Heart right ventricle (tissue), 16 donors: ENCODE measurements at regions not wholly inside any gene's neighbourhood (a gene's known extent, or its start where the extent isn't known, plus 50 kb on each side); places are given as distances from the start of the nearest gene placed in this dataset.

ENCODE experiments used
- ATAC-seq, 8 donors: fragments of 200-7000 bp; cut with Tn5 transposase; one replicate each; pipeline ENCODE4 v1.9.1; 2020; ENCODE audit warnings: mild to moderate bottlenecking in 8 of 8, moderate library complexity in 8 of 8, moderate number of reproducible peaks in 1 of 8
- DNase-seq, 2 donors: peaks; one replicate each; pipeline ENCODE4 v3.0.0-alpha.2; 2020
- H3K27ac ChIP-seq, 10 donors: fragments of 200-600 bp; sonication (generic) in 2 of 10; one replicate each; pipeline versions ENCODE4 v1.5.0 to v1.8.0; 2020 to 2022; ENCODE audit warnings: mild to moderate bottlenecking in 3 of 10
- H3K27me3 ChIP-seq, 7 donors: fragments of 200-600 bp; one replicate each; pipeline ENCODE4 v1.8.0; 2021 to 2022; ENCODE audit warnings: mild to moderate bottlenecking in 2 of 7
- H3K36me3 ChIP-seq, 9 donors: fragments of 200-600 bp; sonication (generic) in 1 of 9; one replicate each; pipeline versions ENCODE4 v1.5.0 to v1.8.0; 2020 to 2022; ENCODE audit warnings: mild to moderate bottlenecking in 2 of 9
- H3K4me1 ChIP-seq, 9 donors: fragments of 200-600 bp; sonication (generic) in 1 of 9; one replicate each; pipeline versions ENCODE4 v1.5.0 to v1.8.0; 2020 to 2022; ENCODE audit warnings: mild to moderate bottlenecking in 4 of 9
- H3K4me3 ChIP-seq, 10 donors: fragments of 200-600 bp; sonication (generic) in 2 of 10; one replicate each; pipeline versions ENCODE4 v1.5.0 to v1.8.0; 2020 to 2022; ENCODE audit warnings: mild to moderate bottlenecking in 7 of 10, moderate library complexity in 2 of 10
- H3K9me3 ChIP-seq, 11 donors: fragments of 200-600 bp in 10 of 11; sonication (generic) in 2 of 11; one replicate each; pipeline versions ENCODE4 v1.5.0 to v1.8.0; 2013 to 2022; ENCODE audit warnings: mild to moderate bottlenecking in 2 of 11, control low read depth in 1 of 11, moderate library complexity in 1 of 11
- CTCF ChIP-seq, 9 donors: fragments of 200-600 bp; sonication (generic) in 2 of 9; IDR thresholded peaks; one replicate each; pipeline versions ENCODE4 v1.5.0 to v1.8.0; 2021 to 2022; ENCODE audit warnings: antibody characterized with exemption in 9 of 9, mild to moderate bottlenecking in 5 of 9, moderate library complexity in 1 of 9
- WGBS, 2 donors: extraction: QIAGEN DNeasy Blood & Tissue Kit; methylation state at CpG; one replicate each; pipeline ENCODE4 v1.1.7; 2013; ENCODE audit warnings: inconsistent platforms in 1 of 2; 5-methylcytosine and 5-hydroxymethylcytosine counted together
- intact Hi-C, 10 donors: fragments of 100-400 bp; cut with DNase I; formaldehyde crosslinking; loops; one replicate each; pipeline versions ENCODE4 v1.11.1 to v1.14.2; 2022
- donor health status: Arrhythmogenic right ventricular cardiomyopathy.
- donor health status: ischemic (EF 13 %, LVEDD 7.1; RV severe dilation, severe dysfunction).
- donor health status: healthy with polysubstance abuse.
- donor health status: DM: no; HTN: yes; CAD: no.
- donor health status: DM: no; HTN: no; CAD: no.
- donor health status: ischemic (EF 25% LVEDD 6.9; RV normal size, moderate dysfunction).
- donor health status: ischemic (EF 25% LVEDD 5.7; RV mildly dilated, moderate dysfunction).
- donor health status: healthy.
- donor health status: DM: yes; HTN: yes; CAD: no.
- donor health status: Ischemic cardiomyopathy.
- donor health status: ischemic (EF 35%, LVEDD 5.7; RV mildly dilated, moderate dysfunction).
- donor health status: nonischemic (EF 11% LVEDD 7.7; RV severe dilation, severe dysfunction).
- donor health status: DM: yes; HTN: yes; CAD: no.
- donor health status: PGD.
- donor health status: ischemic (EF 29% LVEDD 5.4; RV normal size, mild dysfunction).
- donor health status: nonischemic (EF 23%, LVEDD 6.1; RV moderate dilation, normal function).

DNA sequence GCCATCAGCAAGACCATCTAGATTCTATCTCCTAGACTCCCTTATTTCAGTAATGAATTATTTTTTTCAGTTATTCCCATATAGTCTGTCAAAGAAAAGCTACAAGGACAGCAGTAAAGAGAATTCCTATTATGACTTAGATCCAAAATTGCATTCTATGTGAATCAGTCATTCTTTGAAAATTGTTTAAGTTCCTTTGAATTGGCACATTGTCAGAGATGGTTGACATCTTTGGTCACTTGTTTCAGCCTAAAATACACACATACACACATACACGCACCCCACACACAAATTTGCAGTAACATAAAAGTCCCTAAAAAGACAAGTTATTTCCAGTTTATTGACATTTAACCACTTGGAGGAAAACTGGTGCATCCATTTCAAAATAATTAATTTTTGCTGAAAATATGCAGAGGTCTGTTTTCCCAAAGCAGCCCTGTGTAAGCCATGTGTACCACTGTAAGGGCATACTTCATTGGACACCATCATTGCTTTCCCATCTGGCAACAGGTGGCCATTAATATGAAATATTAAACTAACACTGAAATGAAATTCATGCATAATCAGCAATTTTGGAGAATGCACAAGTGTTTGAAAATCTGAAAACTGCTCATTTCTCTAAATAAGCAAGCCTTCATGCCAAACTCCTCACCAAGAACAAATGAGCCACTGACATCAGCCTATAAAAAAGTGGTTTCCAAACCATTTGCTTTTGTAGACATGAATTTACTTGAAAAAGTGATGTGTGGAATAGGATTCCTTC lies 121.7 kb upstream of the COL1A2 start:
- H3K4me1 ChIP-seq = peaks cover 0 to 20% (median 0%) of the 10 kb centered on the region in 9 donors
- DNase-seq = no peak
- intact Hi-C loops = loop anchor here in 1 of 10 donors (10.0 kb wide), 1 partner anchor 368 kb away; the partner anchor contains the start of gene GNGT1
- ATAC-seq = no peak
- 96 to 100% methylated on average over 1 of the region's 1 CpG for WGBS, 2 donors
- no peak overlapping the region for H3K4me3 ChIP-seq
- H3K27ac ChIP-seq = no peak overlapping the region
- H3K27me3 ChIP-seq = no peaks in the 10 kb centered on the region
- H3K36me3 ChIP-seq = no peaks in the 10 kb centered on the region
- no peaks in the 10 kb centered on the region for H3K9me3 ChIP-seq
- TF ChIP-seq CTCF (IDR thresholded peaks at IDR 0.05) = no peak

DNA sequence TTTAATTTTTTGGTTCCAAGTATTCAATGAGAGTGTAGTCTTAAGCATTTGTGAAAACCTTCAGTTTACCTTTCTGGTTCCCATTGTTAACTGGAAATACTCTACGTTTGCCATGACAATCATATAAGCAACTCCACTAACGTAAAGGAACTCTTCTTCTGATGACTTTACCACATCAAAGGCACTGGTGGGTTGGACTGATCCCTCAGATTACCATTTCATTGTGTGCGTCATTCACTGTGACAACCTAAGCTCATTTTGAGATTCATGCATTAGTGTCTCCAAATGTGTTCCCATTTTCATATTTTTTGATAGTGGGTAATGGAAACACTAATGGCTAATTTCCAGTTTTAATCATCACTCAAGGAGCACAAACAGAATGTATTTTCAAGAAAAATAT lies 119.9 kb upstream of the COL1A2 start:
- no peak for ATAC-seq
- WGBS, 2 donors = 93 to 94% methylated on average over 3 of the region's 3 CpGs

GRCh38 chr7:94276027-94276426 lies 118.7 kb upstream of the COL1A2 start:
- H3K9me3 ChIP-seq = no peaks in the 10 kb centered on the region
- H3K4me3 ChIP-seq = no peak overlapping the region
- H3K27ac ChIP-seq = no peak overlapping the region
- H3K36me3 ChIP-seq = no peaks in the 10 kb centered on the region
- intact Hi-C loops = loop anchor here in 1 of 10 donors (10.0 kb wide), 1 partner anchor 371 kb away; the partner anchor contains the start of gene GNGT1
- H3K4me1 ChIP-seq = peaks cover 0 to 20% (median 0%) of the 10 kb centered on the region in 9 donors
- 25 to 36% methylated on average over 4 of the region's 4 CpGs for WGBS, 2 donors
- TF ChIP-seq CTCF (IDR thresholded peaks at IDR 0.05) = no peak
- ATAC-seq (peak in 7 of 8 donors; percentile 29 to 96 (median 81)), DNase-seq (no peak)
- H3K27me3 ChIP-seq = no peaks in the 10 kb centered on the region

More for the DNA sequence above, 119.9 kb upstream of the COL1A2 start:
- Histone ChIP-seq H3K36me3 (no peaks in the 10 kb centered on the region), H3K9me3 (no peaks in the 10 kb centered on the region), H3K27ac (no peak overlapping the region), H3K4me3 (no peak overlapping the region), H3K27me3 (no peaks in the 10 kb centered on the region), H3K4me1 (peaks cover 0 to 20% (median 0%) of the 10 kb centered on the region in 9 donors)
- TF ChIP-seq CTCF (IDR thresholded peaks at IDR 0.05) = no peak
- intact Hi-C loops = loop anchor here in 1 of 10 donors (10.0 kb wide), 1 partner anchor 370 kb away; the partner anchor contains the start of gene GNGT1
- DNase-seq = no peak

- ATAC-seq (peak in 6 of 8 donors; percentile 52 to 85 (median 71)), DNase-seq (no peak)
- Histone ChIP-seq H3K9me3 (no peaks in the 10 kb centered on the region), H3K27me3 (no peaks in the 10 kb centered on the region), H3K27ac (no peak overlapping the region), H3K4me1 (peaks cover 0 to 20% (median 0%) of the 10 kb centered on the region in 9 donors), H3K4me3 (no peak overlapping the region), H3K36me3 (no peaks in the 10 kb centered on the region)
- intact Hi-C loops = loop anchor here in 1 of 10 donors (10.0 kb wide), 1 partner anchor 372 kb away; the partner anchor contains the start of gene GNGT1
- TF ChIP-seq CTCF (IDR thresholded peaks at IDR 0.05) = peak in 7 of 9 donors; percentile 34 to 60 (median 46)
- 6 to 22% methylated on average over 1 of the region's 1 CpG for WGBS, 2 donors
These were observed 117.9 kb upstream of the COL1A2 start for GRCh38 chr7:94276795-94277194.
